Progenitor cell of endocrine pancreas (in vitro differentiated cells): ENCODE measurements at regions not wholly inside any gene's neighbourhood (a gene's known extent, or its start where the extent isn't known, plus 50 kb on each side); places are given as distances from the start of the nearest gene placed in this dataset.

Experiments
- DNase-seq: peaks from one replicate; pipeline ENCODE4 v3.0.0; 2021; ENCODE audit warnings: low spot score; ENCODE audit not compliant: unreplicated experiment
- H3K27ac Mint-ChIP-seq: 2 replicates; pipeline ENCODE4 v1.8.0; 2021; ENCODE audit warnings: mild to moderate bottlenecking, moderate library complexity, mixed read lengths
- H3K27me3 Mint-ChIP-seq: 2 replicates; pipeline ENCODE4 v1.8.0; 2021; ENCODE audit warnings: mixed read lengths
- H3K36me3 Mint-ChIP-seq: 2 replicates; pipeline ENCODE4 v1.8.0; 2022; ENCODE audit warnings: mixed read lengths; ENCODE audit not compliant: insufficient read depth
- H3K4me1 Mint-ChIP-seq: 2 replicates; pipeline ENCODE4 v1.8.0; 2021; ENCODE audit warnings: low read depth, mixed read lengths
- H3K4me3 Mint-ChIP-seq: 2 replicates; pipeline ENCODE4 v1.8.0; 2021; ENCODE audit warnings: low read depth, mild to moderate bottlenecking, moderate library complexity, mixed read lengths
- H3K9me3 Mint-ChIP-seq: 2 replicates; pipeline ENCODE4 v1.8.0; 2021; ENCODE audit warnings: low read depth, mixed read lengths
- CTCF ChIP-seq: fragments of 200-600 bp; sonication (generic); IDR thresholded peaks from one replicate; pipeline ENCODE4 v1.5.0; 2021; ENCODE audit warnings: antibody characterized with exemption, mild to moderate bottlenecking; ENCODE audit not compliant: unreplicated experiment

- Mint-ChIP-seq H3K4me1 (no peaks in the 10 kb centered on the region), H3K4me3 (no peak overlapping the region), H3K9me3 (no peaks in the 10 kb centered on the region), H3K36me3 (no peaks in the 10 kb centered on the region), H3K27me3 (no peaks in the 10 kb centered on the region), H3K27ac (no peak overlapping the region)
- DNase-seq, result no peak
- no peak for TF ChIP-seq CTCF
These were observed 345.7 kb downstream of the GRIN2B start for GRCh38 chr12:13635709-13636108.

GRCh38 chr12:13631873-13632272 lies 349.5 kb downstream of the GRIN2B start:
- Mint-ChIP-seq H3K4me3 (no peak overlapping the region), H3K36me3 (no peaks in the 10 kb centered on the region), H3K27ac (no peak overlapping the region), H3K9me3 (no peaks in the 10 kb centered on the region), H3K4me1 (no peaks in the 10 kb centered on the region), H3K27me3 (no peaks in the 10 kb centered on the region)
- no peak for TF ChIP-seq CTCF
- DNase-seq, result no peak

- Mint-ChIP-seq H3K4me3 (no peak overlapping the region), H3K9me3 (no peaks in the 10 kb centered on the region), H3K27ac (no peak overlapping the region), H3K27me3 (no peaks in the 10 kb centered on the region), H3K36me3 (no peaks in the 10 kb centered on the region), H3K4me1 (no peaks in the 10 kb centered on the region)
- no peak for TF ChIP-seq CTCF
- no peak for DNase-seq
These were observed 351.0 kb downstream of the GRIN2B start for GRCh38 chr12:13630354-13630753.

- Mint-ChIP-seq H3K27ac (no peak overlapping the region), H3K4me3 (no peak overlapping the region), H3K36me3 (no peaks in the 10 kb centered on the region), H3K27me3 (no peaks in the 10 kb centered on the region), H3K9me3 (no peaks in the 10 kb centered on the region), H3K4me1 (no peaks in the 10 kb centered on the region)
- DNase-seq, result no peak
- no peak for TF ChIP-seq CTCF
These were observed 353.3 kb downstream of the GRIN2B start for GRCh38 chr12:13628067-13628466.

- TF ChIP-seq CTCF, result no peak
These were observed 353.9 kb downstream of the GRIN2B start for GRCh38 chr12:13627536-13627935.

More at GRCh38 chr12:13627536-13627935, 353.9 kb downstream of the GRIN2B start:
- H3K27me3 Mint-ChIP-seq, result no peaks in the 10 kb centered on the region
- no peak overlapping the region for H3K4me3 Mint-ChIP-seq
- no peaks in the 10 kb centered on the region for H3K4me1 Mint-ChIP-seq
- H3K9me3 Mint-ChIP-seq, result no peaks in the 10 kb centered on the region
- DNase-seq, result no peak
- H3K36me3 Mint-ChIP-seq, result no peaks in the 10 kb centered on the region
- H3K27ac Mint-ChIP-seq, result no peak overlapping the region
